AG04450 (cell line): ENCODE measurements at regions not wholly inside any gene's neighbourhood (a gene's known extent, or its start where the extent isn't known, plus 50 kb on each side); places are given as distances from the start of the nearest gene placed in this dataset.

Experiments
- CTCF ChIA-PET: fragments of 300-600, 350-600 bp; formaldehyde crosslinking; extraction: SDS; loops from one replicate; lab custom pipeline; 2022; ENCODE audit warnings: antibody characterized with exemption, inconsistent platforms; lab: Charles Lee
- POLR2A ChIA-PET: fragments of 350-600 bp; formaldehyde crosslinking; extraction: SDS; loops from one replicate; lab custom pipeline; 2021; ENCODE audit warnings: antibody characterized with exemption, inconsistent platforms; lab: Yijun Ruan, JAX
- DNase-seq: peaks from one replicate; pipeline ENCODE4 v3.0.0-alpha.2; 2011; ENCODE audit warnings: low read depth, low spot score
- H3K27ac ChIP-seq: one replicate; pipeline ENCODE4 v1.5.1; 2012; ENCODE audit warnings: low read depth, low read length, control low read depth
- H3K27me3 ChIP-seq: one replicate; pipeline ENCODE4 v1.6.0; 2012; ENCODE audit warnings: low read length; ENCODE audit not compliant: control insufficient read depth, insufficient read depth
- H3K4me3 ChIP-seq: 2 replicates; pipeline ENCODE4 v1.5.1; 2011; ENCODE audit warnings: mild to moderate bottlenecking, low read depth, low read length, control low read depth
- H3K9me3 ChIP-seq: 2 replicates; pipeline ENCODE4 v1.5.1; 2012; ENCODE audit warnings: low read length; ENCODE audit not compliant: control insufficient read depth, insufficient read depth
- CTCF ChIP-seq: IDR thresholded peaks from 2 replicates; pipeline ENCODE4 v1.5.1; 2011; ENCODE audit warnings: low read depth, low read length, control low read depth, inconsistent platforms

GRCh38 chr20:1776681-1777475, 118.3 kb upstream of the SIRPA start:
- peak; percentile 83 for DNase-seq

GRCh38 chr20:1775117-1775516, 117.5 kb upstream of the SIRPG start:
- Histone ChIP-seq H3K27me3 (peaks cover 2% of the 10 kb centered on the region), H3K27ac (no peak overlapping the region), H3K9me3 (no peaks in the 10 kb centered on the region), H3K4me3 (no peak overlapping the region)
- CTCF ChIA-PET, result interaction anchor here (4.7 kb wide), 1 partner anchor 11 kb away, joined by 126 read pairs; no protein-coding TSS in a partner anchor
- DNase-seq, result no peak
- TF ChIP-seq CTCF, result no peak
- POLR2A ChIA-PET, result no interaction called here

More at GRCh38 chr20:1776681-1777475, 118.3 kb upstream of the SIRPA start:
- Histone ChIP-seq H3K27me3 (peaks cover 4% of the 10 kb centered on the region), H3K27ac (peak overlapping the region; percentile 68), H3K4me3 (peak overlapping the region; percentile 83), H3K9me3 (no peaks in the 10 kb centered on the region)
- peak; percentile 83 for TF ChIP-seq CTCF
- CTCF ChIA-PET, result interaction anchor here (0.6 to 4.7 kb wide), 79 partner anchors 8 to 1639 kb away, joined by 3 to 126 read pairs (median 4); partner anchors contain the start of genes NSFL1C and STK35
- POLR2A ChIA-PET, result interaction anchor here (0.6 to 1.4 kb wide), 9 partner anchors 12 to 867 kb away, joined by 3 to 6 read pairs (median 4); partner anchors contain the start of gene SNRPB

GRCh38 chr20:1774479-1774878, 116.9 kb upstream of the SIRPG start:
- no peak for TF ChIP-seq CTCF
- no peak overlapping the region for H3K4me3 ChIP-seq
- no peak for DNase-seq
- no peaks in the 10 kb centered on the region for H3K9me3 ChIP-seq
- POLR2A ChIA-PET, result no interaction called here
- CTCF ChIA-PET, result interaction anchor here (4.7 kb wide), 1 partner anchor 11 kb away, joined by 126 read pairs; no protein-coding TSS in a partner anchor
- no peaks in the 10 kb centered on the region for H3K27me3 ChIP-seq
- no peak overlapping the region for H3K27ac ChIP-seq

GRCh38 chr20:1773816-1774215, 116.2 kb upstream of the SIRPG start:
- H3K4me3 ChIP-seq, result no peak overlapping the region
- H3K27me3 ChIP-seq, result no peaks in the 10 kb centered on the region
- DNase-seq, result no peak
- ChIA-PET CTCF (interaction anchor here (4.7 kb wide), 1 partner anchor 10 kb away, joined by 126 read pairs; no protein-coding TSS in a partner anchor), POLR2A (no interaction called here)
- H3K27ac ChIP-seq, result no peak overlapping the region
- TF ChIP-seq CTCF, result no peak
- no peaks in the 10 kb centered on the region for H3K9me3 ChIP-seq

GRCh38 chr20:1769491-1769890, 111.9 kb upstream of the SIRPG start:
- POLR2A ChIA-PET, result no interaction called here
- DNase-seq, result no peak
- H3K4me3 ChIP-seq, result no peak overlapping the region
- TF ChIP-seq CTCF, result no peak
- no peaks in the 10 kb centered on the region for H3K9me3 ChIP-seq
- no peaks in the 10 kb centered on the region for H3K27me3 ChIP-seq
- CTCF ChIA-PET, result interaction anchor here (0.8 to 2.2 kb wide), 3 partner anchors 8 to 239 kb away, joined by 3 to 14 read pairs (median 7); no protein-coding TSS in a partner anchor
- no peak overlapping the region for H3K27ac ChIP-seq
